Ishikawa (cell line): ENCODE measurements at regions not wholly inside any gene's neighbourhood (a gene's known extent, or its start where the extent isn't known, plus 50 kb on each side); places are given as distances from the start of the nearest gene placed in this dataset.

Experiments
- MAX ChIP-seq: IDR thresholded peaks from 2 replicates; pipeline ENCODE4 v1.6.1; 2012
- TAF1 ChIP-seq: IDR thresholded peaks from 2 replicates; pipeline ENCODE4 v1.6.1; 2012; ENCODE audit warnings: low read depth, mild to moderate bottlenecking
- YY1 ChIP-seq: IDR thresholded peaks from 2 replicates; pipeline ENCODE4 v1.6.1; 2012; ENCODE audit warnings: low read depth
- TF ChIP-seq, protein P1 (sequence below): IDR thresholded peaks from 2 replicates; pipeline ENCODE4 v1.6.1; 2012; ENCODE audit warnings: low read depth, mild to moderate bottlenecking

DNA sequence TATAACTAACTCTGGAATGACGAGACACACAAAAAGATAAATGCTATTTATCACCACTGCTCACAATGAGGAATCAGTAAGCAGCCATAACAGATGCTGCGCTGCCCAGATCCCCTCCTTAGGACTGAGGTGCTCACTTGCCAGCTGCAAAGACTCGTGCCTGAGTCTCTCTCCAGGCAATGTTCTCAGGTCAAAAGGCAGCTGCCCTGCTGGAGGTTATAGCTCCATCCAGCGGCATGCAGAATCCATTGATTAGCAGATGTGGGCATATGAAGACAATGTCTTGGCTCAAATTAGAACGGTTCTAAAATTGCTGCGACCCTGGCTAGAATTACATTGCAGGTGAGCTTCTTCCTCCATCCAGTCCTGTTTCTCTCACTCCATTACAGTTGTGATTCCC, 328.2 kb upstream of the CHRM3 start:
- no peak for TF ChIP-seq YY1
- TF ChIP-seq, protein P1, sequence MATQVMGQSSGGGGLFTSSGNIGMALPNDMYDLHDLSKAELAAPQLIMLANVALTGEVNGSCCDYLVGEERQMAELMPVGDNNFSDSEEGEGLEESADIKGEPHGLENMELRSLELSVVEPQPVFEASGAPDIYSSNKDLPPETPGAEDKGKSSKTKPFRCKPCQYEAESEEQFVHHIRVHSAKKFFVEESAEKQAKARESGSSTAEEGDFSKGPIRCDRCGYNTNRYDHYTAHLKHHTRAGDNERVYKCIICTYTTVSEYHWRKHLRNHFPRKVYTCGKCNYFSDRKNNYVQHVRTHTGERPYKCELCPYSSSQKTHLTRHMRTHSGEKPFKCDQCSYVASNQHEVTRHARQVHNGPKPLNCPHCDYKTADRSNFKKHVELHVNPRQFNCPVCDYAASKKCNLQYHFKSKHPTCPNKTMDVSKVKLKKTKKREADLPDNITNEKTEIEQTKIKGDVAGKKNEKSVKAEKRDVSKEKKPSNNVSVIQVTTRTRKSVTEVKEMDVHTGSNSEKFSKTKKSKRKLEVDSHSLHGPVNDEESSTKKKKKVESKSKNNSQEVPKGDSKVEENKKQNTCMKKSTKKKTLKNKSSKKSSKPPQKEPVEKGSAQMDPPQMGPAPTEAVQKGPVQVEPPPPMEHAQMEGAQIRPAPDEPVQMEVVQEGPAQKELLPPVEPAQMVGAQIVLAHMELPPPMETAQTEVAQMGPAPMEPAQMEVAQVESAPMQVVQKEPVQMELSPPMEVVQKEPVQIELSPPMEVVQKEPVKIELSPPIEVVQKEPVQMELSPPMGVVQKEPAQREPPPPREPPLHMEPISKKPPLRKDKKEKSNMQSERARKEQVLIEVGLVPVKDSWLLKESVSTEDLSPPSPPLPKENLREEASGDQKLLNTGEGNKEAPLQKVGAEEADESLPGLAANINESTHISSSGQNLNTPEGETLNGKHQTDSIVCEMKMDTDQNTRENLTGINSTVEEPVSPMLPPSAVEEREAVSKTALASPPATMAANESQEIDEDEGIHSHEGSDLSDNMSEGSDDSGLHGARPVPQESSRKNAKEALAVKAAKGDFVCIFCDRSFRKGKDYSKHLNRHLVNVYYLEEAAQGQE: no peak
- TF ChIP-seq MAX: no peak
- TF ChIP-seq TAF1: no peak
